GM06990 (cell line): ENCODE measurements at regions not wholly inside any gene's neighbourhood (a gene's known extent, or its start where the extent isn't known, plus 50 kb on each side); places are given as distances from the start of the nearest gene placed in this dataset.

Source experiments
- DNase-seq: peaks from one replicate; pipeline ENCODE4 v3.0.0-alpha.2; 2011; ENCODE audit not compliant: insufficient read length; ENCODE audit errors: extremely low read depth
- H3K27me3 ChIP-seq: replicated peaks from 2 replicates; pipeline ENCODE4 v1.6.0; 2011; ENCODE audit warnings: low read length; ENCODE audit not compliant: control insufficient read depth, insufficient read depth
- H3K36me3 ChIP-seq: 2 replicates; pipeline ENCODE4 v1.5.1; 2011; ENCODE audit warnings: low read length; ENCODE audit not compliant: control insufficient read depth, insufficient read depth
- H3K4me3 ChIP-seq: replicated peaks from 2 replicates; pipeline ENCODE4 v1.5.1; 2011; ENCODE audit warnings: low read depth, mild to moderate bottlenecking, control low read depth, low read length
- CTCF ChIP-seq: IDR thresholded peaks from 2 replicates; pipeline ENCODE4 v1.5.1; 2011; ENCODE audit warnings: low read length, control low read depth, mild to moderate bottlenecking, inconsistent platforms; ENCODE audit not compliant: insufficient read depth, poor library complexity, severe bottlenecking

GRCh38 chr4:71261633-71262121 is 77.1 kb upstream of the SLC4A4 start:
- Histone ChIP-seq H3K4me3 (no peak overlapping the region), H3K27me3 (no peaks in the 10 kb centered on the region), H3K36me3 (no peaks in the 10 kb centered on the region)
- TF ChIP-seq CTCF = no peak
- DNase-seq = no peak

- DNase-seq = no peak
- TF ChIP-seq CTCF = no peak
- H3K27me3 ChIP-seq = no peaks in the 10 kb centered on the region
- no peak overlapping the region for H3K4me3 ChIP-seq
- H3K36me3 ChIP-seq = no peaks in the 10 kb centered on the region
These were observed 76.7 kb upstream of the SLC4A4 start for GRCh38 chr4:71262161-71262560.

DNA sequence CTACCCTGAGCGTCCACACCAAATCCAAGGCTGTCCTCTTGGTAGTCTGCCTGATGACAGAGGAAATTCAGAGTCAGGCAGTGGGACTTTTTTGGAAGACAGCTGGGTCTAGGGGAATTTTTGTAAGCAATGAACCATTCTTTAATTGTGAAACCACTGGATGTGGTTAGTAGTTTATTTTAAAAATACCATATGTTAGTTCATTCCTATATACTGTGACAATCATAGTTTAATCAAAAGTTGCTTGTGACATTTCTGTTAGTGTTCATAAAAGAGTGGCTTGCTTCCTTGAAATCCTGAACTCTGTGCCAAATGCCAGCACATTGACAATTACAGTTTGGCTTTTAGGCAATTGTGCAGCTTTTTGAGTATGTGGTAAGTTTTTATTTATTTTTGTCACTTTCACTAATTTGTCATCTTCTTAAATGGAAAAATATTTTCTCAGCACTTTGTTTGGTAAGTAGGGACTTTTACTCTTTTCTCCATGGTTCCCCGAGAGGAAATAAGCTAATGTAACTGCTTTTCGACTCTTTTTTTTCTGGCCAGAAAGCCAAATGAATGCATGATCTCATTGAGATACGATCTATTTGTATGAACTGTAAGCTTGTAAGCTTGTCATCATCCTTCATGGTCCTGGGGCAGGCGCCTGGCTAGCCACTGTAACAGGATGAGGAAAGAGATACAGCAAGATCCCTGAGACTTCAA is 72.6 kb upstream of the SLC4A4 start:
- no peak for TF ChIP-seq CTCF
- H3K27me3 ChIP-seq = no peaks in the 10 kb centered on the region
- H3K4me3 ChIP-seq = no peak overlapping the region
- peak; percentile 29 for DNase-seq
- no peaks in the 10 kb centered on the region for H3K36me3 ChIP-seq

- TF ChIP-seq CTCF = no peak
- Histone ChIP-seq H3K27me3 (no peaks in the 10 kb centered on the region), H3K4me3 (no peak overlapping the region), H3K36me3 (no peaks in the 10 kb centered on the region)
- DNase-seq = no peak
These were observed 71.6 kb upstream of the SLC4A4 start for GRCh38 chr4:71267244-71267643.

GRCh38 chr4:71268166-71268565 is 70.7 kb upstream of the SLC4A4 start:
- Histone ChIP-seq H3K4me3 (no peak overlapping the region), H3K27me3 (no peaks in the 10 kb centered on the region), H3K36me3 (no peaks in the 10 kb centered on the region)
- no peak for DNase-seq
- no peak for TF ChIP-seq CTCF
